GM18907 (cell line): ENCODE measurements at regions not wholly inside any gene's neighbourhood (a gene's known extent, or its start where the extent isn't known, plus 50 kb on each side); places are given as distances from the start of the nearest gene placed in this dataset.

Experiments used
- ATAC-seq: cut with Tn5 transposase; IDR thresholded peaks from one replicate; pipeline ENCODE4 v1.9.1; 2021; ENCODE audit warnings: mild to moderate bottlenecking, moderate library complexity; ENCODE audit not compliant: unreplicated experiment

- ATAC-seq = no peak
These were observed 229.8 kb upstream of the HS6ST1 start for GRCh38 chr2:128548461-128548891.

- no peak for ATAC-seq
These were observed 230.4 kb upstream of the HS6ST1 start for GRCh38 chr2:128549094-128549493.

GRCh38 chr2:128549646-128550260 lies 231.1 kb upstream of the HS6ST1 start:
- ATAC-seq = no peak

- no peak for ATAC-seq
These were observed 231.7 kb upstream of the HS6ST1 start for GRCh38 chr2:128550389-128550788.

GRCh38 chr2:128550801-128551416 lies 232.2 kb upstream of the HS6ST1 start:
- ATAC-seq = no peak

GRCh38 chr2:128551435-128551834 lies 232.8 kb upstream of the HS6ST1 start:
- ATAC-seq = no peak

GRCh38 chr2:128552141-128552805 lies 233.6 kb upstream of the HS6ST1 start:
- ATAC-seq = no peak

GRCh38 chr2:128552806-128553551 lies 234.3 kb upstream of the HS6ST1 start:
- no peak for ATAC-seq

GRCh38 chr2:128554151-128554769 lies 235.6 kb upstream of the HS6ST1 start:
- no peak for ATAC-seq

GRCh38 chr2:128555433-128555832 lies 236.8 kb upstream of the HS6ST1 start:
- ATAC-seq = no peak

- no peak for ATAC-seq
These were observed 237.4 kb upstream of the HS6ST1 start for GRCh38 chr2:128556089-128556488.

GRCh38 chr2:128556633-128557032 lies 238.0 kb upstream of the HS6ST1 start:
- no peak for ATAC-seq

GRCh38 chr2:128557069-128557468 lies 238.4 kb upstream of the HS6ST1 start:
- ATAC-seq = no peak

- no peak for ATAC-seq
These were observed 239.2 kb upstream of the HS6ST1 start for GRCh38 chr2:128557831-128558241.

GRCh38 chr2:128558441-128558840 lies 239.8 kb upstream of the HS6ST1 start:
- no peak for ATAC-seq

- ATAC-seq = no peak
These were observed 240.3 kb upstream of the HS6ST1 start for GRCh38 chr2:128558895-128559532.

GRCh38 chr2:128559533-128560515 lies 241.2 kb upstream of the HS6ST1 start:
- ATAC-seq = no peak

- no peak for ATAC-seq
These were observed 242.1 kb upstream of the HS6ST1 start for GRCh38 chr2:128560718-128561117.
